Smooth muscle cell (in vitro differentiated cells): ENCODE measurements at regions not wholly inside any gene's neighbourhood (a gene's known extent, or its start where the extent isn't known, plus 50 kb on each side); places are given as distances from the start of the nearest gene placed in this dataset.

Source experiments
- DNase-seq: peaks from one replicate; lab custom pipeline; 2025; ENCODE audit not compliant: unreplicated experiment; lab: John Stamatoyannopoulos, UW
- H2AFZ ChIP-seq: fragments of 200-600 bp; sonication (generic); 2 replicates; pipeline ENCODE4 v1.6.0; 2016; ENCODE audit warnings: antibody characterized with exemption, low read depth, mild to moderate bottlenecking
- H3F3A ChIP-seq: fragments of 200-600 bp; sonication (generic); 2 replicates; pipeline ENCODE4 v1.6.0; 2017; ENCODE audit warnings: antibody characterized with exemption, low read depth
- H3K27ac ChIP-seq: fragments of 200-600 bp; sonication (generic); 2 replicates; pipeline ENCODE4 v1.5.1; 2016; ENCODE audit warnings: low read depth, mild to moderate bottlenecking
- H3K27me3 ChIP-seq: fragments of 200-600 bp; sonication (generic); 2 replicates; pipeline ENCODE4 v1.6.1; 2016; ENCODE audit warnings: low read depth, mild to moderate bottlenecking
- H3K36me3 ChIP-seq: fragments of 200-600 bp; sonication (generic); 2 replicates; pipeline ENCODE4 v1.5.1; 2016; ENCODE audit warnings: low read depth
- H3K4me1 ChIP-seq: fragments of 200-600 bp; sonication (generic); 2 replicates; pipeline ENCODE4 v1.5.1; 2016; ENCODE audit warnings: low read depth
- H3K4me2 ChIP-seq: fragments of 200-600 bp; sonication (generic); 2 replicates; pipeline ENCODE4 v1.6.0; 2016; ENCODE audit warnings: mild to moderate bottlenecking
- H3K4me3 ChIP-seq: fragments of 200-600 bp; sonication (generic); 2 replicates; pipeline ENCODE4 v1.5.1; 2016; ENCODE audit warnings: mild to moderate bottlenecking
- H3K79me2 ChIP-seq: fragments of 200-600 bp; sonication (generic); 2 replicates; pipeline ENCODE4 v1.6.0; 2016; ENCODE audit warnings: low read depth, mild to moderate bottlenecking
- H3K9ac ChIP-seq: fragments of 200-600 bp; sonication (generic); 2 replicates; pipeline ENCODE4 v1.6.0; 2016; ENCODE audit warnings: low read depth
- H3K9me3 ChIP-seq: fragments of 200-600 bp; sonication (generic); replicated peaks from 2 replicates; pipeline ENCODE4 v1.5.1; 2016; ENCODE audit warnings: low read depth
- H4K20me1 ChIP-seq: fragments of 200-600 bp; sonication (generic); 2 replicates; pipeline ENCODE4 v1.6.0; 2016; ENCODE audit warnings: low read depth
- CTCF ChIP-seq: fragments of 200-600 bp; sonication (generic); IDR thresholded peaks from 2 replicates; pipeline ENCODE4 v1.5.1; 2017; ENCODE audit warnings: borderline replicate concordance, mild to moderate bottlenecking, antibody characterized with exemption; ENCODE audit not compliant: insufficient read depth, poor library complexity, severe bottlenecking
- WGBS: methylation state at CpG from one replicate; pipeline ENCODE4 v1.1.7; 2016; ENCODE audit warnings: low lambda C conversion rate; 5-methylcytosine and 5-hydroxymethylcytosine counted together

- no peaks in the 10 kb centered on the region for H3F3A ChIP-seq
- 91% methylated on average over 4 of the region's 4 CpGs for WGBS
- no peaks in the 10 kb centered on the region for H3K9me3 ChIP-seq
- no peak for TF ChIP-seq CTCF
- H2AFZ ChIP-seq = no peak overlapping the region
- no peak overlapping the region for H3K4me3 ChIP-seq
- DNase-seq = no peak
- H3K27ac ChIP-seq = no peak overlapping the region
- no peaks in the 10 kb centered on the region for H4K20me1 ChIP-seq
- no peak overlapping the region for H3K4me2 ChIP-seq
- H3K79me2 ChIP-seq = no peaks in the 10 kb centered on the region
- H3K27me3 ChIP-seq = no peaks in the 10 kb centered on the region
- H3K4me1 ChIP-seq = no peaks in the 10 kb centered on the region
- H3K36me3 ChIP-seq = no peaks in the 10 kb centered on the region
- no peak overlapping the region for H3K9ac ChIP-seq
Measured at GRCh38 chr1:5189384-5189783, 535.0 kb downstream of the AJAP1 start.

GRCh38 chr1:5165762-5166161 is 511.4 kb downstream of the AJAP1 start:
- 94% methylated on average over 8 of the region's 8 CpGs for WGBS
- no peaks in the 10 kb centered on the region for H3K9me3 ChIP-seq
- no peak overlapping the region for H3K4me3 ChIP-seq
- no peaks in the 10 kb centered on the region for H3K27me3 ChIP-seq
- no peak overlapping the region for H3K4me2 ChIP-seq
- no peaks in the 10 kb centered on the region for H3K36me3 ChIP-seq
- H3K4me1 ChIP-seq = no peaks in the 10 kb centered on the region
- DNase-seq = no peak
- no peaks in the 10 kb centered on the region for H3F3A ChIP-seq
- H3K79me2 ChIP-seq = no peaks in the 10 kb centered on the region
- no peak overlapping the region for H3K9ac ChIP-seq
- no peak for TF ChIP-seq CTCF
- H3K27ac ChIP-seq = no peak overlapping the region
- no peak overlapping the region for H2AFZ ChIP-seq
- H4K20me1 ChIP-seq = no peaks in the 10 kb centered on the region

GRCh38 chr1:5164158-5164557 is 509.7 kb downstream of the AJAP1 start:
- Histone ChIP-seq H3K27me3 (no peaks in the 10 kb centered on the region), H3K9me3 (no peaks in the 10 kb centered on the region), H3K4me2 (no peak overlapping the region), H3F3A (no peaks in the 10 kb centered on the region), H3K9ac (no peak overlapping the region), H3K4me1 (no peaks in the 10 kb centered on the region), H2AFZ (no peak overlapping the region), H3K27ac (no peak overlapping the region), H3K36me3 (no peaks in the 10 kb centered on the region), H3K4me3 (no peak overlapping the region), H4K20me1 (no peaks in the 10 kb centered on the region), H3K79me2 (no peaks in the 10 kb centered on the region)
- DNase-seq = no peak
- no peak for TF ChIP-seq CTCF
- 39% methylated on average over 5 of the region's 5 CpGs for WGBS

- H3K9me3 ChIP-seq = no peaks in the 10 kb centered on the region
- H3K36me3 ChIP-seq = no peaks in the 10 kb centered on the region
- no peaks in the 10 kb centered on the region for H4K20me1 ChIP-seq
- H3K4me1 ChIP-seq = no peaks in the 10 kb centered on the region
- no peak overlapping the region for H2AFZ ChIP-seq
- TF ChIP-seq CTCF = no peak
- H3K9ac ChIP-seq = no peak overlapping the region
- H3K4me3 ChIP-seq = no peak overlapping the region
- no peaks in the 10 kb centered on the region for H3K79me2 ChIP-seq
- H3K27me3 ChIP-seq = no peaks in the 10 kb centered on the region
- WGBS = 54% methylated on average over 4 of the region's 4 CpGs
- DNase-seq = no peak
- no peak overlapping the region for H3K4me2 ChIP-seq
- no peak overlapping the region for H3K27ac ChIP-seq
- no peaks in the 10 kb centered on the region for H3F3A ChIP-seq
Measured at GRCh38 chr1:5161372-5161771, 507.0 kb downstream of the AJAP1 start.
